Lower lobe of right lung (tissue), 2 donors: ENCODE measurements at regions not wholly inside any gene's neighbourhood (a gene's known extent, or its start where the extent isn't known, plus 50 kb on each side); places are given as distances from the start of the nearest gene placed in this dataset.

Experiments used
- ATAC-seq, 2 donors: fragments of 200-7000 bp; cut with Tn5 transposase; one replicate each; pipeline ENCODE4 v1.9.1; 2020 to 2022; ENCODE audit warnings: mild to moderate bottlenecking in 2 of 2, moderate library complexity in 2 of 2
- DNase-seq: peaks from one replicate; pipeline ENCODE4 v3.0.0-alpha.2; 2020
- H3K27ac ChIP-seq: fragments of 200-600 bp; one replicate; pipeline ENCODE4 v1.8.0; 2022
- H3K27me3 ChIP-seq: fragments of 200-600 bp; one replicate; pipeline ENCODE4 v1.8.0; 2022; ENCODE audit warnings: low read depth
- H3K36me3 ChIP-seq: fragments of 200-600 bp; one replicate; pipeline ENCODE4 v1.8.0; 2022; ENCODE audit warnings: mild to moderate bottlenecking
- H3K4me1 ChIP-seq: fragments of 200-600 bp; one replicate; pipeline ENCODE4 v1.8.0; 2022
- H3K4me3 ChIP-seq: fragments of 200-600 bp; one replicate; pipeline ENCODE4 v1.8.0; 2022; ENCODE audit warnings: mild to moderate bottlenecking
- H3K9me3 ChIP-seq: fragments of 200-600 bp; one replicate; pipeline ENCODE4 v1.8.0; 2022
- CTCF ChIP-seq: fragments of 200-600 bp; IDR thresholded peaks from one replicate; pipeline ENCODE4 v1.8.0; 2022; ENCODE audit warnings: antibody characterized with exemption, mild to moderate bottlenecking
- intact Hi-C: fragments of 100-400 bp; cut with DNase I; formaldehyde crosslinking; loops from one replicate; pipeline ENCODE4 v1.11.0; 2022
- donor health status: DM: no; HTN: yes; CAD: no; lungs with severe emphysema.

- DNase-seq: no peak
- Histone ChIP-seq H3K4me1 (no peaks in the 10 kb centered on the region), H3K9me3 (no peaks in the 10 kb centered on the region), H3K36me3 (no peaks in the 10 kb centered on the region), H3K27ac (no peak overlapping the region), H3K27me3 (no peaks in the 10 kb centered on the region), H3K4me3 (no peak overlapping the region)
- intact Hi-C loops: no loop called here
- no peak for TF ChIP-seq CTCF
- ATAC-seq: no peak
These were observed 201.1 kb upstream of the USP24 start for GRCh38 chr1:55416164-55416842.

- intact Hi-C loops: no loop called here
- Histone ChIP-seq H3K36me3 (no peaks in the 10 kb centered on the region), H3K4me3 (no peak overlapping the region), H3K27me3 (no peaks in the 10 kb centered on the region), H3K27ac (no peak overlapping the region), H3K9me3 (no peaks in the 10 kb centered on the region), H3K4me1 (no peaks in the 10 kb centered on the region)
- DNase-seq (no peak), ATAC-seq (no peak)
- no peak for TF ChIP-seq CTCF
These were observed 198.1 kb upstream of the USP24 start for GRCh38 chr1:55413286-55413685.

GRCh38 chr1:55412060-55412459 is 196.9 kb upstream of the USP24 start:
- DNase-seq (no peak), ATAC-seq (no peak)
- H3K4me1 ChIP-seq: no peaks in the 10 kb centered on the region
- no peaks in the 10 kb centered on the region for H3K36me3 ChIP-seq
- no peaks in the 10 kb centered on the region for H3K27me3 ChIP-seq
- no peak for TF ChIP-seq CTCF
- H3K27ac ChIP-seq: no peak overlapping the region
- intact Hi-C loops: no loop called here
- H3K4me3 ChIP-seq: no peak overlapping the region
- H3K9me3 ChIP-seq: no peaks in the 10 kb centered on the region

DNA sequence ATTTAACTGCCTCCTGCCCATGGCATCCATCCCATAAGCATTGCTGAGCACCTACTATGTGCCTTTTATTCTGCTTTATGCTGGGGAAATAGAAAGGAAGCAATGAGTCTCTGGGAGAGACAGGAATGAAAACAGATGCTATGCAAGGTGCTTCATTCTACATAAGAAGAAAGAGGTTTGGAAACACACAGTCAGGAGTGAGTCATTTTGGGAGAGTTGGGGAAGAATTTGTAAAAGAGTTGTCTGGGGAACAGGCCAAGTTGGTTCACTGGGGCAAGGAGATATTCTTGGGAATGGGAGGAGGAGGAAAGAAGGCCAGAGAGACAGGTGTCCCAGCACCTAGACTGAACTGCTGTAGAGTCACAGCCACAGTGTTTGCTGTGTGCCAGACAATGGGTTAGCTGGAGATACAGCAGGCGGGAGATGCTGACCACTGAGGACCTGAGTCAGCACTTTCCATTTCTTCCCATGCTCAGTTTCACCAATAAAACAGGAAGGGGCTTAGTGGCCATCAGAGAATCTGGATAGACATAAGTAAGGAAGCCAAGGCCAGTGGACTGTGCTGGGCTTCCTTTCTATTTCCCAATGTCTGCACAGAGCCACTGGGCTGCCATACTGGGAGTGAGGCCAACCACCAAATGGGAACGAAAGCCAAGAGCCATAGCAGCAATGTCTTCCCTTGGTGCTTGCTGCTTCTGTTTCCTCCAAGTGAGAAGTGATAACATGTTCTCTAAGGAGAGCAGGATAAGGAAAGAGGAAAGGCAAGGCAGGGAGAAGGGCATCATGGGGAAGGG is 187.7 kb upstream of the USP24 start:
- Histone ChIP-seq H3K9me3 (no peaks in the 10 kb centered on the region), H3K27me3 (no peaks in the 10 kb centered on the region), H3K27ac (no peak overlapping the region), H3K4me3 (no peak overlapping the region), H3K36me3 (no peaks in the 10 kb centered on the region), H3K4me1 (no peaks in the 10 kb centered on the region)
- ATAC-seq: no peak
- DNase-seq: no peak
- intact Hi-C loops: no loop called here
- no peak for TF ChIP-seq CTCF

DNA sequence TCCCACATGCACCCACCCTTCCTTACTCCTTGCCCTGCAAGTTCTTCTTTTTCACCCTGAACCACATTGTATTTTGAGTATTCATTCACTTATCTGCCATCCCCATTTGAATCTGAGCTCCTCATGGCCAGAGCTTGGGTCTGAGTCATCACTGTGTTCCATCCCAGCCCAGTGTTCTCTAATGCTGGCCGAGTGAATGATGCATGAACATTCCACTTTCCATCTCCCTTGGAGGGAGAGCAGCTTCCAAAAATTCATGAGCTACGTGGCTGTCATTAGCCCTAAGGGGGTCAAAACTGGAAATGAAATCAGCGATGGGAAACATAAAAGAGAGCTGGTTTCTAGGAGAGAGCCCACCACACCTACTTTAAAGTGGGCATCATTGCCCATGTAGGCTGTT is 187.0 kb upstream of the USP24 start:
- no peak for TF ChIP-seq CTCF
- Histone ChIP-seq H3K27ac (no peak overlapping the region), H3K27me3 (no peaks in the 10 kb centered on the region), H3K9me3 (no peaks in the 10 kb centered on the region), H3K4me3 (no peak overlapping the region), H3K36me3 (no peaks in the 10 kb centered on the region), H3K4me1 (no peaks in the 10 kb centered on the region)
- DNase-seq: no peak
- no peak for ATAC-seq
- intact Hi-C loops: no loop called here
